Ureter (tissue), 1 donor: ENCODE measurements at regions not wholly inside any gene's neighbourhood (a gene's known extent, or its start where the extent isn't known, plus 50 kb on each side); places are given as distances from the start of the nearest gene placed in this dataset.

Source experiments
- DNase-seq: peaks from one replicate; pipeline ENCODE4 v3.0.0-alpha.2; 2020; ENCODE audit warnings: low spot score
- donor health status: DM: yes; HTN: yes; CAD: no.

GRCh38 chr21:16910435-16911165 is 602.2 kb upstream of the CXADR start:
- DNase-seq = no peak

- no peak for DNase-seq
These were observed 601.7 kb upstream of the CXADR start for GRCh38 chr21:16911166-16911607.

GRCh38 chr21:16912075-16912474 is 600.8 kb upstream of the CXADR start:
- no peak for DNase-seq

GRCh38 chr21:16913010-16913409 is 599.8 kb upstream of the CXADR start:
- DNase-seq = no peak

GRCh38 chr21:16928439-16928838 is 584.4 kb upstream of the CXADR start:
- DNase-seq = no peak

- no peak for DNase-seq
These were observed 580.5 kb upstream of the CXADR start for GRCh38 chr21:16932314-16932713.

GRCh38 chr21:16942703-16943102 is 570.1 kb upstream of the CXADR start:
- DNase-seq = no peak

GRCh38 chr21:16943231-16943630 is 569.6 kb upstream of the CXADR start:
- no peak for DNase-seq

- DNase-seq = no peak
These were observed 567.3 kb upstream of the CXADR start for GRCh38 chr21:16945580-16945979.

- DNase-seq = no peak
These were observed 556.0 kb upstream of the CXADR start for GRCh38 chr21:16956824-16957223.

- DNase-seq = no peak
These were observed 547.4 kb upstream of the CXADR start for GRCh38 chr21:16965424-16965823.

- DNase-seq = no peak
These were observed 544.4 kb upstream of the CXADR start for GRCh38 chr21:16968436-16968835.

- no peak for DNase-seq
These were observed 543.2 kb upstream of the CXADR start for GRCh38 chr21:16969636-16970035.

- DNase-seq = no peak
These were observed 538.8 kb upstream of the CXADR start for GRCh38 chr21:16974060-16974459.

GRCh38 chr21:16976193-16976592 is 536.6 kb upstream of the CXADR start:
- no peak for DNase-seq

GRCh38 chr21:16978309-16978895 is 534.4 kb upstream of the CXADR start:
- no peak for DNase-seq

GRCh38 chr21:16979574-16979973 is 533.3 kb upstream of the CXADR start:
- DNase-seq = no peak

- no peak for DNase-seq
These were observed 529.4 kb upstream of the CXADR start for GRCh38 chr21:16983420-16983819.

GRCh38 chr21:16992448-16992847 is 520.4 kb upstream of the CXADR start:
- DNase-seq = no peak

- DNase-seq = no peak
These were observed 519.3 kb upstream of the CXADR start for GRCh38 chr21:16993416-16994038.

GRCh38 chr21:17002594-17003257 is 510.1 kb upstream of the CXADR start:
- DNase-seq = no peak

GRCh38 chr21:17003258-17003615 is 509.6 kb upstream of the CXADR start:
- DNase-seq = no peak
